CD4-positive, alpha-beta T cell treated with Interferon alpha-2 for 1 hour (primary cell): ENCODE measurements at regions not wholly inside any gene's neighbourhood (a gene's known extent, or its start where the extent isn't known, plus 50 kb on each side); places are given as distances from the start of the nearest gene placed in this dataset.
"Not testable (repeated sequence)": the region's sequence is repeated elsewhere in the genome, so short reads cannot be mapped to it uniquely, and the experiment has no call there.

Source experiments
- DNase-seq, 2 donors: peaks; one replicate each; pipeline ENCODE4 v3.0.0-alpha.2; 2020 to 2022

DNA sequence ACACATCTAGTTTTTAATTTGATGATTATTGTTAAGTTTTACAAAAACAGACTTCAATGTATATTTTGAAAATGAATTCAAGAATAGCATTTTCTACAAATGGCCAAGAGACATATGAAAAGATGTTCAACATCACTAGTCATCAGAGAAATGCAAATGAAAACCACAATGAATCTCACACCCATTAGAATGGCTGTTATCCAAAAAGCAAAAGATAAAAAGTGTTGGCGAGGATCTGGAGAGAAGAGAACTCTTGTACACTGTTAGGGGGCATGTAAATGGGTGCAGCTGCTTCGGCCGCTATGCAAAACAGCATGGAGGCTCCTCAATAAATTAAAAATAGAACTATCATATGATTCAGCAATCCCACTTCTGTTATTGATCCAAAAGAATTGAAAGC lies 185.8 kb upstream of the CCN2 start:
- no peak for DNase-seq

DNA sequence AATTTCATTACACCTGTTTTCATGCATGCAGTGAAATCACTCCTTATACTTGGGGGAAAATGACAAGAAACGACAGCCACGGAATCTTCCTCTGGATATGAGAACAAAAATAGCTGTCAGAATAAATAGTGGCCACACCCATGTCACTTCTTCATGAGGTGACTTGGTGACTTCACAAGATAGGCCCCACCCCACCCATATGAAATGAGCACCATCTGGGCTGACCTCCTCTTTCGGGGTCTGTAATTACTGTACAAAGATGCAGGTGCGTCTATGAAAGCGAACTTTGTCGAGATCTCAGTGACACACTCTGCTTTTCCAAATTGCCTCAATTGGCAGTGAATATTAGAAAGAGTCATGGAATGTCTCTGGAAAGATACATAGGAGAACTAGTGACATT lies 184.2 kb upstream of the CCN2 start:
- peak in 1 of 2 donors; percentile 46 for DNase-seq

DNA sequence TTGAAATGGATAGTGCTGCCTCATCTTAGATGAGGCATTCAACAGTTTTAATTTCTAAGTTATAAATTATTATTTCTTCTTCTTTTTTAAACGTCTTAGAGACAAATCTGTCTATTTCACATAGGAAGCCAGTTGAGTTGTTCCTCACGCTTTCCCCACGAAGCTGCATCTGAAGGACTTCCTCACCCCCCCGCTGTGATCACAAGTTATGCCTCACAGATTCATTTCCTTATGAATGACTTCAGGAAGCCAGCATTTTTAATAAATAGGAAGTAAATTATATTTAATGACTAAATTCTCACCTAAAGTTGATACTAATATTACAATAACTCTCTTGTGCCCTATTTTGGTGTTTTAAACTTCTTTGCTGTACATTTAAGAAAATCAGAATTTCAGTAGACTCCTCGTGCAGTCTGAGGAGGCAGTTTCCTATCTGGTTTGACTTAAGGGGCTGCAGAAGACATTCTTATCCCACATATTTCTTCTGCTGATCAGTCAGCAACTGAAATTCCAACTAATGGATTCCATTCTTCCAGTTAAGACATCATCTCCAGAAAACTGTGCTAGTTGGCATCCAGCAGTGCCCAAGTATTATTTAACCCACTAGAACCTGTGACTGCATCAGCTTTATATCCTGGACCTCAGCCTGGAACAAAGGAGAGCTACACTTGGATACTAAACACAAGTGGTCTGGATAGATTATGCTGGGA lies 182.7 kb upstream of the CCN2 start:
- DNase-seq = peak in 1 of 2 donors; percentile 52

DNA sequence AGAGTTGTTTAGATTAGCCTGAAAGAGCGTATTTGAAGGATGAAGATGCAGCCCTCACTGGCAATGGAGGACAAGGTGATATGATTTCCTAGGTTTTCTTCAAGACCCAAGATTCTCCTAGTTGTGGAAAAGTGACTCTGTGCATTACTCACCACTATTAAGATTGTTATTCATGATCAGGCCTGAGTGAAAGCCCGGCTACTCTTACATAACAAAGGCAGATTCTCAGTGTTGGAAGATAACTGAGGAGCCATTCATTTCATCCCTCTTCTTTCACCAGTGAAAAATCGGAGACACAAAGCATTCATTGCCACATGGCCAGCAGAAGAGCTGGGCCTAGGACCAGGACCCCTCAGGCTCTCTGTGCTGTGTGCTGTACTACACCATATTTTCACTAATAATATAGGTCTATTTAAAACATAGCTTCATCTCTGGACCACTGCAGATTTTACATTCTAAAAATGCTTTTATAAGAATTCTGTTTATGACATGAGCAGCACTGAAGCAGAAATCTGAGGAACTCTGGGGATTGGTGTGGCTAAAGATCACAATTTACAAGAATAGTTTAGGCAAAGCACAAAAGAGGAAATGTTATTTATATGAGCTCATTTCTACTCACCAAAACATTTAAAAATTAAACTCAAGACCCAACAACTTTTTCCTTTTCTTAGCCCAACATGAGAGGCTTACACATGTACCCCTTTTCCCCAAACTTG lies 181.9 kb upstream of the CCN2 start:
- no peak for DNase-seq

DNA sequence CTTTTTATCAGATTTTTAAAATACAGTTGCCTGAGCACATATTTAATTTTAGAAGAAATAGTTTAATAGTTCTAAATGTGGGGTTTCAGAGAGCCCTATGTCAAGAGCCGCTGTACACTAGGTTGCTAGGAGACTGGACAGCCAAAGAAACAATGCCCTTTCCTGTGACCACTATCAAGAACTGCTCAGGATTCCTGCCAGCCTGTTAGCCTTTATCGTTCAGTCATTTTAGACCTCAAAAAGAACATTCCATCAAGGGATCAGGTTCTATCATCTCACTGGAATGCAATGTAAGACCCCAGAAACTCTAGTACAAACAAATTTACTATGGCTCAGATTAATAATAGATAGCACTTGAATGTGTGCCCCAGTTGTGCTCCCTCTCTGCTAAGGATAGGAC lies 181.2 kb upstream of the CCN2 start:
- no peak for DNase-seq

DNA sequence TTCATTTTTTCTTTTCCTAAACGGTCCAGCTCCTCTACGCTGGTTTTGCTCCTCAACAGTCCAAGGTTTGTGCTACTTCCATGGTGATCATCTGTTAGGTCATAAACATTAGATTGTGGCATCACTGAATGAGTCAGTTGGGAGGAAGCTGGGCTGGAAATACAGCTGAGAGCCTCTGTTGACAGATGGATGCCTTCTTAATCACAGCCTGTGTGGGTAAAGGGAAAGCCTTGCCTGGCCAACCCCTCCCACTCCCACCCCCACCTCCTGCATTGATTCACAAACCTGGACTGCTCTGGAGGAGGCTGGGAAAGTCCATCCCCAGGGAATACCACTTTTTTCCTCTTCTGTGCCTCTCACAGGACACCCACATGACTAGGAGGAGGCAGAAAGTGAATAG lies 180.6 kb upstream of the CCN2 start:
- peak in 1 of 2 donors; percentile 15 for DNase-seq

DNA sequence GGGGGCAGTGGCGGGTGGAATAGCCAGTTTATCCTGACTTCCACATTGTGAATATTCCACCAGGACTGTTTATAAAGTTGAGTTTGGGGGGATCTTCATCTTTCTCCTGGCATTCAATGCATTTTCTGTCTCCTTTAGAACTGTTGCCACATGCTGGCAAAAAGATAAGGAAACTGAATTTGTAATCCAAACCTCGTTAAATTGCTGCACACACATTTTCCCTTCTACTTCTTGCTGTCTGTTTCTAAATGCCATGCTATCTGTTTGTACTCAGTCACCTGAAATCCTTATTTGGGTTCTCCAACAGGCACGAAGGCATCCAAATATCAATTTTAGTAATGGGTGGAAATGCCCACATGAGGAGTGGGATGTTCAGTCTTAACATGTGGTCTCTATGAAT lies 180.2 kb upstream of the CCN2 start:
- no peak for DNase-seq

DNA sequence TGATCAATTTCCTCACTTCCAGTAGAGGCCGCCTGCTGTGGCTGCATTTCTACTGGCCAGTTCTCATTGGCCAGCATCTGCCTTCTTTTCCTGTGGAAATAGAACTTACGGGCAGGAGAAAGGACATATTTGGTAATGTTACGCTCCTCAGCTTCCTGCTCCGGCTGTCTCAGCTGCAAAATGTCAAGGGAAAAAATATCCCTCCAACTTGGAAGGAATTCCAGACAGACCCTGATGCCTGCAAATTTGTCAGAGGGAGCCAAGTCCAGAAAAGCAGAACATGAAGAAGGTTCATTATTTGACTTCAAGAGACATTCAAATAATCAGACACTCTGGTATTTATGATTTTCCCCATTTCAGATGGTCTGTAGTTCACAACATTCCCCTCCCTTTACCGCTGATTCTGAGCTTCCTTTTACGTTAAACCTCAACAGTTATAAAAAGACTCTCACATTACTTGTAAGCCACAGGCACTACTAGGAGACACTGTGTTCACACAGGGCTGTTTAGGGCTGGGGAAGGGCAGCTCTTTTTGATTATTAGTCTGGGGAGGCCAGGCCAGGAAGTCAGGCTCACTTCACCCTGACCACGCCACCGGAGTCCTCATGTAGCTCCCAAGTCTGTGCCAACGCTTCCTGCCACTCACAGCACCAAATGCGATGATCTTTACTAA lies 179.6 kb upstream of the CCN2 start:
- peak in 1 of 2 donors; percentile 2 for DNase-seq

DNA sequence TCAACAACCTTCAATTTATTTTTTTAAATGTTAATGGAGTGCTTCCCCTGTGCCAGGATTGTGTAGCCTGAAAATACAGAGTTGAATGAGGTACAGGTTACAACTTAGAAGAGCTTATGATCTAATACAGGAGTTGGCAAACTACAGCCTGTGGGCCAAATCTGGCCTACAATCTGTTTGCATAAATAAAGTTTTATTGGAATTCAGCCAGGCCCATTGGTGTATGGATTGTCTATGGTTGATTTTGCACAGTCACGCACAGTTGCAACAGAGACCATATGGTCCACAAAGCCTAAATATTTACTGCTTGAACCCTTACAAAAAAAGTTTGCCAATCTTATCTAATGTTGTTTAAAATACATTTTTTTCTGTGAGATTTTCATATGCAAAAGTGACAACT lies 177.3 kb upstream of the CCN2 start:
- no peak for DNase-seq

DNA sequence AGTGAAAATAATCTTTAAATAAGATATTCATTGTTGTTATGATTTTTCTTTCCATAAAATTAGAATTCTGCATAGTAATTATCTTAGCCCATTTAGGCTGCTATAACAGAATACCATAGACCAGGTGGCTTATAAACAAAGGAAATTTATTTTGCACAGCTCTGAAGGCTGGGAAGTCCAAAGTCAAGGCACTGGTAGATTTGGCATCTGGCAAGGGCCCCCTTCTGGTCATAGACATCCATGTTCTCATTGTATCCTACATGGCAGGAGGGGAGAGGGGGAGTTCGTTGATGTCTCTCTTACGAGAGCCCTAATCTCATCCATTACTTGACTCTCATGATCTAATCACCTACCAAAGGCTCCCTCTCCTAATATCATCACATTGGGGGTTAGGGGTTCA lies 175.0 kb upstream of the CCN2 start:
- DNase-seq = no peak

DNA sequence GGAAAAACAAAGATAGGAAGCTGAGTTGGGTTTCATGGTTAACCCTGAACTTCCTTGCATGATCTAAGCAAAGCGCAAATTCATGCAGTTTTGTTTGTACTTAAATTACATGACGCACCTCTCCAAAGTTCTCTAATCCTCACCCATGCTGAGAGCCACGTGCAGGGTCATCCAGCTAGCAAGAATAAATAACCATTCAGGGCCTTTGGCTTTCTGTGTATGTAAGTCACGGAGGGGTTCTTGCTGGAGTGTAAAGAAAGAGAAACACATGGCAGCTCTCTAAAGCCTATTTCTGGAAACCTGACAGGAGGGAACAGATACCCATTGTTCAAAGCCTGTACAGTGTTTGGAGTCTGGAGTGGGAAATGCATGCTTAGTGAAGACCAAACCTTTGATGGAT lies 171.7 kb upstream of the CCN2 start:
- DNase-seq = no peak

DNA sequence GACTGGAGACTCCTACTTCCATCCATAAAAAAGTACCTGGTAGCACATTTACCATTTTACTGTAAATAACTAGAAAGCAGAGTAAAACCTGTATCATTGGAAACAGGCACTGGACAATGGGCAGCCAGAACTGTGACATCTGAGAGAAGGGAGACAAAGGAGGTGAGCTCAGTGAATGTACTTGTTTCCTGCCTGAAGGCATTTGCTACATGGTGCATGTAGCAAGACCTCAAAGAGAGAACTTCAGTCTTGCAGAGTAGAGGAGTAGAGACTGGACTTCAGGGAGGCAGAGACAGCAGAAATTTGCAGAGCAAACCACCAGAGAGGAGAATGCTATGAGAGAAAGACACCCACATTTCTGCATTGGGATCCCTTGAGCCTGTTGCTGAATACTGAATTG lies 171.0 kb upstream of the CCN2 start:
- no peak for DNase-seq

DNA sequence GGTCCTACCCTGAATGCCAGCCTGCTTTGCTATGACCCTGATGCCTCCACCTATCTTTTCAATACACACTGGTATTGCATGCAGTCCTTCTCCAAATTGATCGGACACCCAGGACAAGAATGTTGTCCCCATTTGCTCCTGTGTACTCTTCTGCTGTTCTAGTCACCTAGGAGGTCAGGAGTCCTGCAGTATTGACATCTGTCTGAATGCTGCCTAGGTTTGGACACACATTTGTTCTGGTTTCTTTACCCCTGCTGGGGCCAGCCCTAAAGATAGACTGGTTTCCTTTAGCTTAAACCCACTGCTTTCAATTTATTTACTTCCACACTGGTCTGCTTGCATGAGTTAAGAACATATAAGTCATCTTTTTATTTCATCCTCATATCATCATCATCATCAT lies 167.0 kb upstream of the CCN2 start:
- DNase-seq = no peak

DNA sequence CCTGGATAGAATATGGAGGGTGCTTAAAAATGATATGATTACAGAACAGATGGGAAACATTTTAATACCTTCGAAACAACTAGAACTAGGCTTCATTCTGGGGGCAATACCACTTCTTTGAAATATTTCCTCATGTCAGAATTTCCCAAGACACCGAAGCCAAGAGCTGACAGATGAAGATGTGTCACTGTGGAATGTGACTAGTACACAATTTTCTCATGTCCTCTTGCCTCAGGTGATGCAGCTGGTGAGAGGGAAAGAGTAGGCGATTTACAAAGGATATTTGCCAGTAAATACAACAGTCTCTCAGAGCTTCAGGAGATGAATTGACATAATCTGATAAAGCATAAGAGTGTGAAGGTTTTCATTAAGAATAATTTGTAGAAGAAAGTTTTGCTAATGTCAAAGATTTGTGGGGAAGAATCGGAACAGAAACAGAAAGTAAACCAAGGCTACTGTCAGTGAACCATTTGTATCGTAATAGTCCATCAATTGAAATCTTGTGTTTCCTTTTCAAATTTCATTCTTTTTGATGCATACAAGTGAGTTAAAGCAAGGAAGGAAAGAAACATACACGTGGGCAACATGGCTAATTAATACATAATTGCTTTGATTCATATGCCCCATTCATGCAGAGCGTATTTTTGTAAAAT lies 164.7 kb upstream of the CCN2 start:
- no peak for DNase-seq

DNA sequence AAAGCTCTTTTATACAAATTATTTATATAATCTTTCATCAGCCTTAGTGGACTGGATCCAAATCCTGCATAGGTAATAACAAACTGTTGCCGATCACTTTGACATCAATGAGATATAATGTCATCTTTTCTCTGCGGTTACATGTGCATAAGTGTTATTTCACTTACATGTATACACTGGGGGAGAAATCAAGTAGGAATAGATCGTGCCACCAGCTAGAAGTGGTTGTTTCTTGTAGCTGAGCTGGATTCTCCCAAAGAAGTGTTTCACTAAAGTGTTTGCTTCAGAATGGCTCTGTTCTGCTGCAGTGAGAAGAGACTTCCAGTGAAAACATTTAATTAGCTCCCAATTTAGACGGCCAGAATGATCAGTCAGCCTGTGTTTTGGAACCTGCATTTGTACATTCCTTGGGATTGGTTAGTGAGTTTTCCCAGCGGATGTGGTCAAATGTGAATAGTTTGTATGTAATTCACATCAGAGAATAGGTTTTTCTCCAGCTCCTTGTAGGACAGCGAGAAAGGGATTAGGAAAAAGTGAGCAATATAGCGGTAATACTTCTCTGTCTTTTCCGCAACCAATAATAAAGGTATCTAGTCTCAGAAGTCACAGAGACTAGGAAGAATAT lies 163.1 kb upstream of the CCN2 start:
- no peak for DNase-seq

DNA sequence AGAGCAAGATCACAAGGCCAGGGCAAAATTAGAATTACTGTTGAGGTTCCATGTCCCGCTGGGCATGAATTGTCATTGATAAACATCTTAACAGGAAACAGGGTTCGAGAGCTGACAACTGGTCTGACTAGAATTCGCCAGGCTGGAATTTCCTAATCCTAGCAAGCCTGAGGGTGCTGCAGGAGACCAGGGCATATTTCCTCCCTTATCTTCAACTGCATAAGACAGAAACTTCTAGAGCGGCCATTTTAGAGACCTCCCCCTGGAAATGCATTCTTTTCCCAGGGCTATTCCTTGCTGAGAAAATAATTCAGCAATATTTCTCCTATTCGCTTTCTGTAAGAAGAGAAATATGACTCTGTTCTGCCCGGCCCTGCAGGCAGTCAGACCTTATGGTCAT lies 158.6 kb upstream of the CCN2 start:
- DNase-seq = not testable (repeated sequence)

DNA sequence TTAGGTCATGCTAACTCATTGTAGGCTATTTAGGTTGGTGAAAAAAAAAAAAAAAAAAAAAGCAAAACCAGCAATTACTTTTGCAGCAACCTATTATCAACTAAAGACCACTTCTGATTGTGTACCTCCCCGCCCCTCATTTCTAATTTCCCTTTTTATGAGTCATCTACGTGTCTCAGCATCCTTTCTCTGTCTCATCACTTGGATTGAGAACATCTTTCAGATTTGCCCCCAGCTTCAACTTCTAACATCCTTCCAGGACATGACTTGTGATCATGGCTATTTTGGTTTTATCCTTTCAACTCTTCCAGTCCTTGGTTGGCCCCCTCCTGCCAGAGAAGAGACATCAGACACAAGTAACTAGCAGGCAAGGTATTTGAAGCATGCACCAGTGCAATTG lies 156.7 kb upstream of the CCN2 start:
- no peak for DNase-seq

DNA sequence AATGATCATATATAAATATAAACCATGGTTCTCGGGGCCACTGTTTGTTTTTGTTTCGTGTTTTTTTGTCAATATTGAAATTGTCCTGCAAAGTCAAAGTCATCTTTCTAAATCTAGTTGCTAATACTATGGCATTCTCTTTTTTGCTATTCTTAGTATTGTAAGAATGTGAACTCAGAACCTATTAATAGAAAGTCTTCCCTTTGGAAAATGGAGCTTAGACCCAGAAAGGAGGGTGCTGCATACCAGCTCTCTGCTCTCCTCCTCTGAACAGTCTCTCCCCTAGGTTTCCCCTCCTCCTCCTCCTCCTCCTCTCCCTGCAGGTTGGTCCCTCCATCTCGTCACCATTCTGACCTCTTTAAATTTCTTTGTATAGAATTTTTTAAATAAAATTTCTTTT lies 150.4 kb upstream of the CCN2 start:
- DNase-seq = no peak

DNA sequence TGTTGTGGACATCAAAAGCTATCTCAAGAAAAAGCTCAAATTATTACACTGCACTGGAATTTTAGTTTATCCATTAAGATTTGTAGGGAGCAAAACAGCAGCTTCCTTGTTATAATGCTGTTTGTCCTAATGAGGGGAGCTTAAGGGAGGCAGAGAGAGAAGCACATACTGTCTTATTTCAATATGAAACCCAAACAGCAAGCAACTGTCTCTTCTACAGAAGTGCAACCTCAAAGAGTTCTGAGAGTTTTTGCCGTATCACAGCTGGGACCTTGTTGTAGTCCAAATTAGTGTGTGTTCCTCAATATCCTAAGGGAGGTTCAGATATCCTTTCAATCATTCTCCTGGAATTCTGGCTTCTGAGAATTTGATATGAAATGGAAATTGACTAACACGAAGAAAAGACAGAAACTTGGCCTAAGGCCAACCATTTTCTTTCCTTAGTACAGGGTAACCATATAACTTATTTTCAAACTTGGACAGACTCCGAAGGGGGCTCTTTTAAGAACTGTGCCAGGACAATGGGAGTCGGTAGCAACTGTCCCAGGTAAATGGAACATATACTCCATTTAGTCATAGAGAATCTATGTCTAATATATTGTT lies 149.3 kb upstream of the CCN2 start:
- DNase-seq = no peak

DNA sequence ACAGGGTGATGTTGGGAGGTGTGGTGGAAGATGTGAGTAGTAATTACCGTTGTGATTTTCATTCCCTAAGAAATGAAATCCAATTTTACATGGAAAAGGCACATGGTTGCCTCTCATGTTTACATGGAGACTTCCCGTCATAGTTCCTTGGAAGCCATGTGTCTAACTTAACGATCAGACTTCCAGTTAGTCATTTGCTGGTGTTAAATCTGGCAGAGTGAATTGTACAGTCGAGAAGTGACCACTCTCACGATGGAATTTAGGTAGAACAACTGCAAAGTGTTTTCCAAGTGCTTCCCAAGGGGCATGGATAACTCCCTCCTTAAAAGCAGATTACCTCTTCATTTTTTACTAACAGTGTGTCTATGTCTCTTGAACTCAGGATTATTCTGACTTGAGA lies 145.8 kb upstream of the CCN2 start:
- DNase-seq = no peak

DNA sequence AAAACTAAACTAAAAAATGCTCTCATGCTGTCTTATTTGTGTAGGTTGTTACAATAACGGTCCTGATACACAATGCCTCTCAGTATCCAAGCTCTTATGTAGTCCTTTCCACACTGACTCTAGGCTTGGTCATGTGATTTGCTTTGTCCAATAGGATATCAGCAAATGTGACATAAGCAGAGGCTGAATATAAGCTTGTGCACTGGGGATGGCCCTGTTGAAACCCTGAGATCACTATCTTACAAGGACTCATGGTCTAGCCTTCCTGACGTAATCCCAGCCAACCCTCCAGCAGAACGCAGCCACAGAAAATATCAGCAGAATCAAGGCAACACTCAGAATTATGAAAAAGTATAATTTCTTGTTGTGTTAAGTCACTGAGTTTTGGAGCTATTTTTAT lies 145.1 kb upstream of the CCN2 start:
- DNase-seq = no peak

DNA sequence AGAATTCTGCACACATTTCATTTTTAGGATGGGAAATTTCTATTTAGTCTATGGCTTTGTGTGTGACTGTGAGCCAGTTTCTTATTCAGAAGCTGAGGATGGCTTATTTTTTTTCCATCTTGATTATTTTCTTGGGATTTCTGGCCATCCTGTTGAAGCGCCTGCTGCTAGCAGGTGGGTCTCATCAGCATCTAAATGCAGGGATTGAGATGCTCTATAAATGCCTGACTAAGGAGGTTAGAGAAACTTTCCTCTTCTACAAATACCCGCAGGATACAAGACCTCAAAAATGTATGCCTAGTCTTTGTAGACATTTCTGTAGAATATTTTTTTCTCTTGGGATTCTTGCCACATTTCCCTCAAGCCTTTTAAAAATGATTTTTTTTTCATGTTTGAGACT lies 138.0 kb upstream of the CCN2 start:
- DNase-seq = no peak

DNA sequence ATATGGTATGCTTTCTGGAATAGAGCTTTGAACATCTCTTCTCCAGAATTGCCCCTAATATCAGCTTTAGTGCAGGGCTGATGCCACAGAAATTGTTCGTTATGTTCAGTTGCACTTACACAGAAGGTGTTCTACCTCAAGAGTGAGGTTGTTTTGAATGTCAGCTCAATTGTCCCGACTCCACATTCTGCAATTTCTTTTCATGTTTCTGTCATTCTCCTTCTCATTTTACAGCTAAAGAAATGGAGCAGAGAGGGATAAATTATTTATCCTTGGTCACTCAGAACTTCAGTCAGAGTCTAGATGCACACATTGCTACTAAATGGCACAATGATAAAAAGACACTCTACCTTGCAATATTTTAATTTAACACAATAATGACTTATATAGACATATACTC lies 137.0 kb upstream of the CCN2 start:
- DNase-seq = no peak
